Pulmonary artery endothelial cell (primary cell): ENCODE measurements at regions not wholly inside any gene's neighbourhood (a gene's known extent, or its start where the extent isn't known, plus 50 kb on each side); places are given as distances from the start of the nearest gene placed in this dataset.
"Not testable (repeated sequence)": the region's sequence is repeated elsewhere in the genome, so short reads cannot be mapped to it uniquely, and the experiment has no call there.

Experiments used
- DNase-seq: peaks from one replicate; pipeline ENCODE4 v3.0.0-alpha.2; 2011; ENCODE audit warnings: low read depth, low spot score

DNA sequence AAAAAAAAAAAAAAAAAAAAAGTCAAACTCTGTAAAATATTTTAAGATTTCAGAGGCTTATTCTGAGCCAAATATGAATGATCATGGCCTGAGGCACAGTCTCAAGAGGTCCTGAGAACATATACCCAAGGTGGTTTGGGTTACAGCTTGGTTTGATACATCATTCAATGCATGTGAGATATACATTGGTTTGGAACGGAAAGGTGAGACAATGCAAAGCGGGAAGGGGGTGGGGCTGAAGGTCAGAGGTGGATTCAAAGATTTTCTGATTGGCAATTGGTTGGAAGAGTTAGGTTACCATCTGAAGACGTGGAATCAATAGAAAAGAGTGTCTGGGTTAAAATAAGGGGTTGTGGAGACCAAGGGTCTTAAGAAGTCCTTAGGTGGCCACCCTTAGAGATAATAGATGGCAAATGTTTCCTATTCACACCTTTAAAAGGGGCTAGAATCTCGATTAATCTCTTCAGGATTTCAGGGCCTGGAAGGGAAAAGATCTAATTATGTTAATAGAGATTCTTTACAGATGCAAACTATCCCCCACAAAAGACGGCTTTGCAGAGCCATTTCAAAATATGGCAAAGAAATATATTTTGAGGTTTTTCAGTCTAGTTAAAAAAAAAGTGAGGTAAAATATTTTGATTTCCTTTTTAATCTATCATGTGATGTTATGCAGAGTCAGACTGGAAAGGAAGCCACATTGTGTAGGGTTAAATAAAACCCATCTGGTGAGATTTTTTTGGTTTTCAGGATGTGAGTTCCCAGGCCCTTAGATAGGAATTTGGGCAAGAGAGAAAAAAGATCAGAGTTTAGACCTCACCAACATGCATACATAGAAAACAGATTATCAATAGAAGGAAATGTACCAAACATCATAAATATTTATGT lies 173.8 kb upstream of the CNOT2 start:
- DNase-seq: no peak

DNA sequence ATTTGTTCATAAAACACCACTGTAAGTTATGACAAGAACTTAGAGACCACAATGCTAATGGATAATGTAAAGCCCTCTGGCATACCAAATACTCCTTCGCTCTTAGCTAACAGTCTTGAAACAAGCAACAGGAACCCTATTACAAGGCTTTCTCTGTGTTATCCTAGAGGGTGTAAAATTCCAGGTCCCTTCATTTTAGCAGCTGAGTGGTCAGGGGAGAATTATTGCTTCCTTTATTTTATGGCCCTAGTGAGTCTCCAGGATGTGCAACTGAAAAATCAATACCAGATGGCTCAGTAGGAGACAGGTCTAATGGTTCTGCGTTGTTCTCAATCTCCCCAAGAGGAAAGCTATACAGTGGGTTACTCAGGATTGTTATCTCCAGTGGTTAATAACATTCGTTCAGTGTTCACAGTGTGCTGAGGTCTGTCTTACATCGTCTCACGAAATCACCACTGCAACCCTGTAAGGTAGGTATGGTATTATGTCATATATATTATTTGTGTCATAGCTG lies 172.7 kb upstream of the CNOT2 start:
- no peak for DNase-seq

DNA sequence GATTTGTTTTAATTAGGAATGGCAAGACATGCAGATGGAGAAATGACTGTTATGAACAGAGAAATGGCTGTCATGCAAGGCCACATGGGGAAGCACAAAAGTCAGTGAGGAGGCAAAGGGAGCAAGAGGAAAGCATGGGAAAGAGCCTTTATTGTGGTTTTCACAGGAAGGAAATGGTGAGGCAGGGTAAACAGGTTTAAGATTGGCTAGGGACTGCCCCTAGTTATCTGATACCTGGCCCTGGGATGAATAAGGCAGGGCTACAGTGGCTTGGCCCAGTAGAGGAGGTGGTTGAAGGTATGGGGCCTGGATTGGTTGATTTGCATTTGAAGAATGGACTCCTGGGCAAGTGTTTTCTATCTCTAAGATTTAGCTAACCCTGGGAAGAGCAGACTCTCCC lies 168.7 kb upstream of the CNOT2 start:
- no peak for DNase-seq

DNA sequence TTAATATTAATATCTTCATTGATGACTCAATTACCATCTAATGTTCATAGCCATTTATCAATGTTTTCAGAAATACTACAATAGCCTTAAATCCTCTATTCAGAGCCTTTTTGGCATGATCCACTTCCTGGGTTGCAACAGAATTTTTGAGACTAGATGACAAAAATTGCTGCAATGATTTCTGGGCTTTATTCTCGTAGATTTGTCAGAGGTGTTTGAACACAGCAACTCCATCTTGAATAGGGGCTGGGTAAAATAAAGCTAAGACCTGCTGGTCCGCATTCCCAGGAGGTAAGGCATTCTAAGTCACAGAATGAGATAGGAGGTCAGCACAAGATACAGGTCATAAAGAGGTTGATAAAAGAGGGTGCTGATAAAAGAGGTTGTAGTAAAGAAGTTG lies 165.8 kb upstream of the CNOT2 start:
- DNase-seq: no peak

DNA sequence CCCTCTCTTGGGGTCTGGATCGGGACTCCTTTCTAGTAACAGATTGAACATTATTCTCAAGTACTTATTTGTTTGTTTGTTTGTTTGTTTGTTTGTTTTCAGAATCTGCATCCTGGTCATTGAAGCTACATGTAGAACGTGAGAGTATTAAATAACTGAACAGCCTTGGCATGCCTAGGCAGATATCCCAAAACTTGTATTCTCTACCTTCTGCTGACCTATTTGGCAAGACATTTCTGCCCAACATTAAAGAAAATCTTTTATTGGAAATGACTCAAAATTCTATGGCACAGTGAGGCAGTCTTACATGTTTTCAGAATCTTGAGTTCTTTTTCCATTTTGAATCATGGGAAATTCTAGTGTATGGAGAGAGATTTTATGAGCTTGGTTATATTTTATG lies 165.1 kb upstream of the CNOT2 start:
- no peak for DNase-seq

DNA sequence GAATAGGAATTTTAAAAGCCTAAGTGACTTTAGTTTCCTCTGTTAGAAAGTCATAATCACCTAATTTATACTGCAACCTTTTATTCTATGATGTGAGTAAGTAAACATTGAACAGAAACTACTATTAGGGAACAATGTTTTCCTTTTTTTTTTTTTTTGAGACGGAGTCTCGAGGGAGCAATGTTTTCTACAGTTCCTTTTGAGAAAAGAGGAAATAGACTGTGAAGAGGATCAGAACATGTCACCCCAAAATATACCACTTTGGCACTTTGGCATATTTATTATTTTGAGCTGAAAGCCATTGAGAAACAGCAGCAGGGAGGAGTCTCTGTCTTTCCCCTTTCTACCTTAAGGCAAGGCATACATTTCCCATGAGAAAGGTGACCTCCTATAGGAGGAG lies 162.7 kb upstream of the CNOT2 start:
- DNase-seq: no peak

DNA sequence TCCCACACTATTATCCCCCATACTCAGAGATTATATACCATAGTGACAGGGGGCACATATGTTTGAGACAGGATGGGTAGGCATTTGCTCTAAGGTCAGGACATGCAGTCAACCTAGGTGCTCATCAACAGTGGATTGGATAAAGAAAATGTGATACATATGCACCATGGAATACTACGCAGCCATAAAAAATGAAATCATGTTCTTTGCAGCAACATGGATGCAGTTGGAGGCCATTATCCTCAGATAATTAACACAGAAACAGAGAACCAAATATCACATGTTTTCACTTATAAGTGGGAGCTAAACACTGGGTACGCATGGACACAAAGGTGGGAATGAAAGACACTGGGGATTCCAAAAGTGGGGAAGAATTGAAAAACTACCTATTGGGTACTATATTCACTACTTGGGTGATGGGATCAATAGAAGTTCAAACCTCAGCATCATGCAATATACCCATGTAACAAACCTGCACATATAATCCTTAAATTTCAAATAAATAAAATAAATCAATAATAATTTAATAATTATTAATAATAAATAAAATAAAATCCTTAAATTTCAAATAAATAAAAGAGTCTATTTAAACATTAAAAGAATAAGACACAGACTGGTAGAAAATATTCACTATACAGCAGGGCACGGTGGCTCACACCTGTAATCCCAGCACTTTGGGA lies 160.1 kb upstream of the CNOT2 start:
- no peak for DNase-seq

DNA sequence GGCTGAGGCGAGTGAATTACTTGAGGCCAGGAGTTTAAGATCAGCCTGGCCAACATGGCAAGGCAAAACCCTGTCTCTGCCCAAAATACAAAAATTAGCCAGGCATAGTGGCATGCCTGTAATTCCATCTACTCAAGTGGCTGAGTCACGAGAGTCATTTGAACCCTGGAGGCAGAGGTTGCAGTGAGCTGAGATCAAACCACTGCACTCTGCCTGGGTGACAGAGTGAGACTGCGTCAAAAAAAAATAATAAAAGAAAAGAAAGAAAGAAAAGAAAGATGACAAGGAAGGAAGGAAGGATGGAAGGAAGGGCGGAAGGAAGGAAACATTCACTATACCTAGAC lies 159.6 kb upstream of the CNOT2 start:
- DNase-seq: no peak

DNA sequence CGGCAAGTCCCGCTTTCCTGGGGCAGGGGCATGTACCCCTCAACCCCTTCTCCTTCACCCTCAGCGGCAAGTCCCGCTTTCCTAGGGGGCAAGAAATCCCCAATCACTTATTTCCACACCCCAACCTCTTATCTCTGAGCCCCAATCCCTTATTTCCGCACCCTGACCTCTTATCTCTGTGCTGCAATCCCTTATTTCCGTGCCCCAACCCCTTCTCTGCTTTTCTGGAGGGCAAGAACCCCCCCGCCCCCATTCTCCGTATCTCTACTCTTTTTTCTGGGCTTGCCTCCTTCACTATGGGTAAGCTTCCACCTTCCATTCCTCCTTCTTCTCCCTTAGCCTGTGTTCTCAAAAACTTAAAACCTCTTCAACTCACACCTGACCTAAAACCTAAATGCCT lies 156.9 kb upstream of the CNOT2 start:
- not testable (repeated sequence) for DNase-seq

DNA sequence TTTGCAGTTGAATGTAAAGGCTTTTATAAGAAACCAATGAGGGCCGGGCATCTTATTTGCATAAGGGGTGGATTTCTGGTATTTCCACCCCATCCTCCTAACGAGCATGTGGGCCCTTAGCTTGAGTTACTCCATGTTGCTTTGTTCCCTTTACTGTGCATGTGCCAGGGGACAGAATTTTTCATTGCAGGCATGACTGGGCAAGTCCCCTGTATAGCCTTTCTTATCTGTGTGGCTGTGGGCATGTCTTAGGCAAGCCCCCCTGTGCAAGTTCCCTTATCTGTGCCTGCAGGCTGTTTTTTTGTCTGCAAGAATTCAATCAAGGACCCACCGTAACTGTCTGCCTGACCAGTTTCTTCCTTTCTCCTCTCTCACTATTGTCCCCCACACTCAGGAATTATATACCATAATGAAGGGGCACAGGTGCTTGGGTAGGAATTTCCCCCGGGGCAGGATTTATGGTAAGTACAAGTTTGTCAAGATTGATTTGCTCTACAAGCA lies 152.2 kb upstream of the CNOT2 start:
- DNase-seq: no peak

DNA sequence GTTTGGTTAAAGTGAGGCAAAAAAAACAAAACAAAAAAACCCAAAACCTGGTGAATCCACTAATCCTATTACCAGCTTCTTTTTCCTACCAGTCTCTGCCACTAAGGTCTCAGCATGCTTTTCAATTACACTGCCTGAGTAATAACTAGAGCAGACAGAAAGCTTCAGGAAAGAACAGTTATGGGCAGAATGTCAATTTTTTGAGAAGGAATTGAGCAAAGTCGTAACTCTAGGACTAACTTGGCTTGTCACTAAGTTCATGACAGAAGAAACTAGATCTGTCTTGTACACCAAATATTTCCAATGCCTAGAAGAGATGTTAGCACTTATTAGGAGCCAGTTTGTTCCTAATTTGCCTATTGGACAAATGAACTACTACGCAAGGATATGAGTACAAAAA lies 148.8 kb upstream of the CNOT2 start:
- no peak for DNase-seq

DNA sequence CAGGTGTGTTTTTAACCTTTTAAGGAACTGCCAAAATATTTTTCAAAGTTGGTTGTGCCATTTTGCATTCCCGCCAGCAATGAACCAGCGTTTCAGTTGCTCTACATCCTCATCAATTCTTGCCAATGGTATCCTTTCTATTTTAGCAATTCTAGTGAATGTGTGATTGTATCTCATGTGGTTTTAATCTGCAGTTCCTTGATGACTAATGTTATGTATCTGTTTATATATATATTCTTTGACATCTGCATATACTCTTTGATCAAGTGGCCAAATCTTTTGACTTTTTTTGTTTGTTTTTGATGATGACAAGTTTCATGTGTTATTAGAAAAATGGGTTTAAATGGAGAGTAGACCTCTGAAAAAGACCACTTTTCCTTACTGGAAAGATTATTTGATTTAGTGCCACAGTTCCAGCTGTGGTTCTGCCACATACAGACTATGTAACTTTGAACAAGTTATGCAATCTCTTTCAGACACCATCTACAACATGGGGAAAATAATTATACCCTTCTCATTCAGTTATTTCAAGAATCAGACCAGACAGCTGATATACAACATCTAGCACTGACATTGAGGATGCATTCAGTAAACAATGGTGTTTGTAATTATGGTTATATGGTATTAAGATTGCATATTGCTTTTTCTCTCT lies 146.3 kb upstream of the CNOT2 start:
- no peak for DNase-seq

DNA sequence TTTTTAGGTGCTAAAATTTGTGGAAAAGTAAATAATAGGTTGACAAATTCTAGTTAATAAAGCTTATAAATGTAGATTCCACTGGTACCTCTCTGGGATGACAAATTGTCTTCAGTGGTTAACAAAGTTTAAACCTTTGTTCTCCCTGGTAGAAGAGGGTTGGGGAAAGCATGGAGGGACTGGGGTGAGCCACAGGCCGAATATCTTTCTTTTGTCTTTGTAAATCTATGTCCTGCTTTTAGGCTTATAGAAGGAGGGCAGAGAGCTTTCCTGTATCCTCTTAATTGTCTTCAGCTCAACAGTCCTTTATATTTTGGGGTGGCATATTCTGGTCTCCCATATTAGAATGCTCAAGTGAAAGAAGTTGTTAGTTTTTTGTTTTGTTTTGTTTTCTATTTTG lies 142.2 kb upstream of the CNOT2 start:
- no peak for DNase-seq

DNA sequence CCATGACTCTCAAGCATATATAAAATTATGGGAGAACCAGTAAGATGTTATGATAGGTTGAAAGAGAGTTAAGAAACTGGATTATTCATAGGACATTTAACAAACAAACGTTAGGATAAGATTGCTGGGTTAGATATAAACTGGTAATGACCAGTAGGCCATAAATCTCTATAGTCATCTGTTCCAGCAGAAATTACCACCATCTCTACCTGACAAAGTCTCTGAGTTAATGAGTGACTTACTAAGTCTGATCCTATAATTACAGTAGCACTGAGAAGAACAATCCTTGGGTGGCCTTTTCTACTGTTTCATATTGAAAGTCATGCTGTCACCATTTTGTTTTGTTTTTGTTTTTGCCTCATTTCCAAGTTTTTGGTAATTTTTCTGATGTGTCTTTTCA lies 136.9 kb upstream of the CNOT2 start:
- DNase-seq: no peak

DNA sequence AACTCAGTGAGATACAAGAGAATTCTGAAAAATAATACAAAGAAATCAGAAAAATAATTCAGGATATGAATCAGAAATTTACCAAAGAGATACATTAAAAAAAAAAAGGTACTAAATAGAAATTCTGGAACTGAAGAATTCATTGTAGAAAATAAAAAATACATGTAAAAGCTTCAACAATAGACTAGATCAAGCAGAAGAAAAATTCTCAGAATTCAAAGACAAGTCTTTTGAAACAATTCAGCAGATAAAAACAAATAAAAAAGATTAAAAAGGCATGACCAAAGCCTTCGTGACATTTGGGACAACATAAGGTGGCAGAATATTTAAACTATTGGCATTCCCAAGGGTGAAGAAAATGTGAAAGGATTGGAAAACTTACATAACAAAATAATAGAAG lies 133.1 kb upstream of the CNOT2 start:
- no peak for DNase-seq

DNA sequence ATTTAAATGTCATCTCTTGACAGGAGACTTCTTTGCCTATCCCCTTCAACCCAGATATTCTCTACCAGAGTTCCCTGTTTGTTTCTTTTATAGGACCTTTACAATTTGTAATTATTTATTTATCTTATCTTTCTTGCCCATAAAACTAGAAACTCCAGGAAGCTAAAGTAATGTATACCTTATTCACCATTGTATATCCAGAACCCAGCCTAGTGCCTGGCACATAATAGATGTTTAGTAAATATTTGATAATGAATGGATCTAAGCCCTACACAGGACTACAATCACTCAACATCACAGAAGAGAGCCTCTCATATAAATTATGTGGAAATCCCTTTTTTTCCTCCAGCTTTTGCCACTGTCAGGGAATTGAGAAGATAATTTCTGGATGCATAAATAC lies 125.6 kb upstream of the CNOT2 start:
- DNase-seq: no peak

DNA sequence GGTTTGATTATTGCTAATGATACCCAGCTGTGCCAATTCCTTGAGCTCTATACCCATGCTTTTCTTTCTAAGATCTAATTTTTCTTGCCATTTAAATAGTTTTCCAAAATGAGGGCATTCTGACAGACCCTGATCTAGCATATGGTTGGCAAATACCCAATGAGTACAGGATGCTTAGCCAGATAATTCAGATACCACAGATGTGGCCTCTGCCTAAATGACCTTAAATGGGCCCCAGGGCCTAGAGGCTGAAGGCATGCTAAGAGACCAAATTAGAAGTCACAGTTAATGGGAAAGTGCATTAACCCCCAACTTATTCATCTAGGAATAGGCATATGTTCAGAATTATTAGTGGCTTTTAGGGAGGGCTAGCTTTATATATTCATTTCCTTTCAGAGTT lies 122.3 kb upstream of the CNOT2 start:
- DNase-seq: no peak

DNA sequence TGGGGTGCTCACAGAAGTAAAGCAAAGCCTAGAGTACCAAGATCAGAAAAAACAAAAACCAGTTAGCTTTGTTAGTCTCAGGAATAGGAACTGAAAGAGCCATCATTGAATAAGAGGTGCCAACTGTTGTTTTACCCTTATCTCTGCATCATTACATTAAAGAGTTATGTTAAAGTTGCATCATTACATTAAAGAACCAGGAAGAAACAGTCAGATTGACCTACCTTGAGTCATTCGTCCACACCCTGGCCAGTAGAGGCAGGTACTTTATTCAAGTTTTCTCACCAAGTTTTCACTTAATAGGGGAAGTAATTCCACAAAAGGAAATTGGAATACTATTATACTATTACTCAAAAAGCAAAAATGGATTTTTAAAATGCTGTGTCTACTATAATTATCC lies 121.7 kb upstream of the CNOT2 start:
- no peak for DNase-seq

DNA sequence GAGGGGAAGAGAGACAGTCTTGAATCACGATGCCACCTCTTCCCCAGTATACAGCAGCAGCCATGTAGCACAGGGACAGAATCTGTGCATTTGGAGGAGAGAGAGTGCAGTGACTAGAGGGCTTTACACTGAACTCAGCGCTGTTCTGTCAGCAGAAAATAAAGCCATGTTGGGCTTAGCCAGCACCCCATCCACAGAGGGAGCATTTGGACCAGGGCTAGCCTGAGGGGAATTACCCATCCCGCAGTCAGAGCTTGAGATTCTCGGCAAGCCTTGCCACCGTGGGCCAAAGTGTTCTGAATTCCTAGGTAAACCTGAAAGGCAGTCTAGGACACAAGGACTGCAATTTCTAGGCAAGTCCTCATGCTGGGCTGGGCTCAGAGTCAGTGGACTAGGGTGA lies 120.4 kb upstream of the CNOT2 start:
- DNase-seq: no peak

DNA sequence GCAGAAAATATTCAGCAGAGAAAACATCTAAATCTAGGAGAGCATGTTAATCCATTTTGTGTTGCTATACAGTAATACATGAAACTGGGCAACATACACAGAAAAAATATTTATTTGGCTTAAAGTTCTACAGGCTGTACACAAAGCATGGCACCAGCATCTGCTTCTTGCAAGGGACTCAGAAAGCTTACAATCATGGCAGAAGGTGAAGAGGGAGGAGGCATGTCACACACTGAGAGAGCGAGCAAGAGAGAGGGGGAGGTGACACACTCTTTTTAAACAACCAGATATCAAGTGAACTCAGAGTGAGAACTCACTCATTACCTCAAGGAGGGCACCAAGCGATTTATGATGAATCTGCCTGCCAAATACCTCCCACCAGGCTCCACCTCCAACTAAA lies 94.2 kb upstream of the CNOT2 start:
- no peak for DNase-seq

DNA sequence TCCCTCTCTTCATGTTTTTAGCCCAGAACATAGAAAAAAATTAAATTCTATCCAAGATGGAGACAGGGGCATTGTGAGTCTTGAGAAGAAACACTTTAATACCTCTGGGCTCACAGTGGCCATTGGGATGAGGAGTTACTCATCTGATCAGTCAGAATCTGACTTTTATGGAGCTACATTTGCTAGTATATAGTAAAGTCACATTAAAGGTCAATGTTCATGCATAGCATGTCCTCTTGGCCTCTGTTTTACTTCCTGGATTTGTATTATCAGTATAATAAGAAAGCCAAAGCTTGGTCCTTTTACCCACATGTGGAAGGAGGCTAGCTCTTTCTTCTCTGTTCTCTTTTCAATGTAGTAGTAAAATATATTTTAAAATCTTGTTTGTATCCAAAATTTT lies 93.6 kb upstream of the CNOT2 start:
- DNase-seq: no peak

DNA sequence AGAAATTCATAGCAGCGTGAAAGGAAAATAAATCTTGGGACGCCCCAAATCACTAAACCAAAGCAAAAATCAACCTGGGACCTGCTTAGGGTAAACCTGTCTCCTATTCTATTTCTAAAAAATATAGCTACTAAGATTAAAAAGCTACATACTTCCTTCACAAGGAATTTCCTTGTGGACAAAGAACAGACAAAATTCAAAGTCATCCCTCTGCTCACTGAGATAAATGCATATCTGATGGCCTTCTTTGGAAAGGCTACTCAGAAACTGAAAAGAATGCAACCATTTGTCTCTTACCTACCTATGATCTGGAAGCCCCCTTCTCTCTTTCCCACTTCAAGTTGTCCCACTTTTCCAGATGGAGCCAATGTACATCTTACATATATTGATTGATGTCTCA lies 93.0 kb upstream of the CNOT2 start:
- no peak for DNase-seq
